GM12865 (cell line): ENCODE measurements at regions not wholly inside any gene's neighbourhood (a gene's known extent, or its start where the extent isn't known, plus 50 kb on each side); places are given as distances from the start of the nearest gene placed in this dataset.

ENCODE experiments used
- DNase-seq: peaks from one replicate; pipeline ENCODE4 v3.0.0; 2010; ENCODE audit warnings: low read depth
- H3K4me3 ChIP-seq: 2 replicates; pipeline ENCODE4 v1.5.1; 2011; ENCODE audit warnings: mild to moderate bottlenecking, low read depth, low read length, control low read depth
- CTCF ChIP-seq: IDR thresholded peaks from 2 replicates; pipeline ENCODE4 v1.5.1; 2011; ENCODE audit warnings: low read length, control low read depth, low read depth, inconsistent platforms; ENCODE audit not compliant: insufficient read depth; ENCODE audit errors: missing control alignments

GRCh38 chr3:1824359-1824758 lies 274.3 kb upstream of the CNTN4 start:
- no peak for DNase-seq
- no peak overlapping the region for H3K4me3 ChIP-seq
- no peak for TF ChIP-seq CTCF

GRCh38 chr3:1828519-1828918 lies 270.1 kb upstream of the CNTN4 start:
- no peak overlapping the region for H3K4me3 ChIP-seq
- no peak for DNase-seq
- TF ChIP-seq CTCF: no peak

GRCh38 chr3:1830851-1831250 lies 267.8 kb upstream of the CNTN4 start:
- H3K4me3 ChIP-seq: no peak overlapping the region
- no peak for DNase-seq
- TF ChIP-seq CTCF: no peak

- no peak for DNase-seq
- no peak for TF ChIP-seq CTCF
- H3K4me3 ChIP-seq: no peak overlapping the region
Measured at GRCh38 chr3:1832395-1832794, 266.3 kb upstream of the CNTN4 start.

GRCh38 chr3:1843111-1843510 lies 255.6 kb upstream of the CNTN4 start:
- TF ChIP-seq CTCF: no peak
- H3K4me3 ChIP-seq: no peak overlapping the region
- no peak for DNase-seq

GRCh38 chr3:1847571-1847970 lies 251.1 kb upstream of the CNTN4 start:
- DNase-seq: no peak
- no peak overlapping the region for H3K4me3 ChIP-seq
- TF ChIP-seq CTCF: no peak

- H3K4me3 ChIP-seq: no peak overlapping the region
- DNase-seq: no peak
- no peak for TF ChIP-seq CTCF
Measured at GRCh38 chr3:1848935-1849334, 249.7 kb upstream of the CNTN4 start.
